ENCODE measurements at regions not wholly inside any gene's neighbourhood (a gene's known extent, or its start where the extent isn't known, plus 50 kb on each side); places are given as distances from the start of the nearest gene placed in this dataset.

- WGBS (ENCODE audit: insufficient coverage, low coverage, missing lambda C conversion rate), result 2% methylated on average over 3 of the region's 3 CpGs
- TF ChIP-seq SFPQ (IDR thresholded peaks at IDR 0.05; ENCODE audit: low read depth, low read length) (no peak), ATF4 (CRISPR knock-in tag; IDR thresholded peaks at IDR 0.05) (peak; percentile 66; the same call in 1 of the 2 replicates), ESRRA (IDR thresholded peaks at IDR 0.05; ENCODE audit: borderline replicate concordance, low read depth) (no peak), PHB2 (IDR thresholded peaks at IDR 0.05; ENCODE audit: low read depth) (no peak), CEBPB (tag; IDR thresholded peaks at IDR 0.05) (0 out of 2 replicates have a peak, but pooled peaks have one; percentile 13), CEBPG (CRISPR knock-in tag; IDR thresholded peaks at IDR 0.05) (no peak), CEBPG (tag; conservative IDR thresholded peaks at IDR 0.05 in 1 of 2, IDR thresholded peaks at IDR 0.05 in 1 of 2) (peak in 1 of 2 experiments; percentile 62; a peak in 1 of 4 replicates)
- in situ Hi-C loops (cut with MboI), result no loop called here
- no peak for ATAC-seq
- Histone ChIP-seq H3K36me3 (ENCODE audit: control insufficient read depth, insufficient read depth, low read length) (no peaks in the 10 kb centered on the region), H2AFZ (ENCODE audit: low read depth, low read length) (no peak overlapping the region), H4K20me1 (replicated peaks; ENCODE audit: control insufficient read depth, insufficient read depth, low read length) (no peaks in the 10 kb centered on the region), H3K27me3 (ENCODE audit: control insufficient read depth in 2 of 2, insufficient read depth in 2 of 2, low read length in 2 of 2) (no peaks in the 10 kb centered on the region), H3K9ac (ENCODE audit: insufficient read depth in 1 of 2, low read depth in 2 of 2, low read length in 2 of 2) (no peak overlapping the region), H3K4me1 (replicated peaks in 1 of 2; ENCODE audit: control insufficient read depth in 2 of 2, insufficient read depth in 2 of 2, low read length in 2 of 2) (no peaks in the 10 kb centered on the region), H3K79me2 (ENCODE audit: control insufficient read depth, insufficient read depth, low read length) (no peaks in the 10 kb centered on the region), H3K4me2 (ENCODE audit: insufficient read depth, low read length) (no peak overlapping the region), H3K27ac (ENCODE audit: extremely low read depth, low read depth, low read length) (no peak overlapping the region), H3K9me1 (ENCODE audit: control insufficient read depth, insufficient read depth, low read length) (no peaks in the 10 kb centered on the region), H3K9me3 (replicated peaks; ENCODE audit: control insufficient read depth, insufficient read depth, low read depth, low read length) (no peaks in the 10 kb centered on the region), H3K4me3 (no peak overlapping the region)
- no peak for DNase-seq (ENCODE audit: extremely low read depth in 1 of 4, low spot score in 3 of 4)
- intact Hi-C loops (cut with micrococcal nuclease), result no loop called here
- no peak for FAIRE-seq
- BruUV-seq (replicated peaks), result no TSS peak
- POLR2A ChIA-PET, result no interaction called here
- CTCF ChIA-PET (ENCODE audit: low intra/inter-chr PET ratio), result no interaction called here
Measured at GRCh38 chr11:106378513-106379179, 301.2 kb downstream of the AASDHPPT start.

Data from K562 (cell line).